NCI-H748 (cell line): ENCODE measurements at regions not wholly inside any gene's neighbourhood (a gene's known extent, or its start where the extent isn't known, plus 50 kb on each side); places are given as distances from the start of the nearest gene placed in this dataset.
"Not testable (repeated sequence)": the region's sequence is repeated elsewhere in the genome, so short reads cannot be mapped to it uniquely, and the experiment has no call there.

Source experiments
- DNase-seq: peaks from one replicate; lab custom pipeline; 2025; ENCODE audit not compliant: unreplicated experiment; lab: John Stamatoyannopoulos, UW

DNA sequence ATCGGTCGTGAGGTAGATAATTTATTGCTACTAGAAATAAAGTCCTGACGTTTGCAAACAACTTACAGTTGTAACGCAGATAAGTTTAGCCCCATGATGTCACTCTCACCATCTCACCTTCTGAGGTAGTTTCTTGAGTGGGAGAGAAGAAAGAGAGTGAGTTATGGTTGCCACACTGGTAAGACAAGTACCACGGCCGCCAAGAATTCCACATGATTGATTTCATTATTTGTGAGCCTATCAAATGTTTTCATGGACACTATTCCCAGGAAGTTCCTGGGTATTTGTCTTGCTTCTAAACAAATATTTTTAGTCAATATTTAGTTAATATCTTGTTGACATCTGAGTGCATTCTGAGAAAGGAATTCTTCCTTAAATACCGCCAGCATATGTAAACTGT lies 339.4 kb upstream of the KIAA1217 start:
- no peak for DNase-seq

DNA sequence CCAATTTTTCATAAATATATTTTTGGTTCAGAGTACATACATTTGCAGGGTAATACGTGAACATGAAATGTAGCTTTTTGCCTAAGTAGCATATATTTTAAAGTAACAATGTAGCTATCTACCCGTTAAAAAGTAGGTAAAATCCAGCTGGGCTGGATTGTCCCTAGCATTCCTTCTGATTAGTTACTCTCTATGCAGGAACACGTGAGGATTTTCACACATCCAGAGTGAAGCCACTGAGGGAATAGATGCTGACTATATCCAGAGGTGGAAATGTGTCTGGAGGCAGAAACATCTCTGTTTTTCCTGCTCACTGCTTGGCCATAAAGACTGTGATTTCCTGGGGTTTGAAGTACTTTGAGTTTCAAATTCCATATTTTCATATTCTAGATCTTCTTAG lies 338.9 kb upstream of the KIAA1217 start:
- DNase-seq, result no peak

DNA sequence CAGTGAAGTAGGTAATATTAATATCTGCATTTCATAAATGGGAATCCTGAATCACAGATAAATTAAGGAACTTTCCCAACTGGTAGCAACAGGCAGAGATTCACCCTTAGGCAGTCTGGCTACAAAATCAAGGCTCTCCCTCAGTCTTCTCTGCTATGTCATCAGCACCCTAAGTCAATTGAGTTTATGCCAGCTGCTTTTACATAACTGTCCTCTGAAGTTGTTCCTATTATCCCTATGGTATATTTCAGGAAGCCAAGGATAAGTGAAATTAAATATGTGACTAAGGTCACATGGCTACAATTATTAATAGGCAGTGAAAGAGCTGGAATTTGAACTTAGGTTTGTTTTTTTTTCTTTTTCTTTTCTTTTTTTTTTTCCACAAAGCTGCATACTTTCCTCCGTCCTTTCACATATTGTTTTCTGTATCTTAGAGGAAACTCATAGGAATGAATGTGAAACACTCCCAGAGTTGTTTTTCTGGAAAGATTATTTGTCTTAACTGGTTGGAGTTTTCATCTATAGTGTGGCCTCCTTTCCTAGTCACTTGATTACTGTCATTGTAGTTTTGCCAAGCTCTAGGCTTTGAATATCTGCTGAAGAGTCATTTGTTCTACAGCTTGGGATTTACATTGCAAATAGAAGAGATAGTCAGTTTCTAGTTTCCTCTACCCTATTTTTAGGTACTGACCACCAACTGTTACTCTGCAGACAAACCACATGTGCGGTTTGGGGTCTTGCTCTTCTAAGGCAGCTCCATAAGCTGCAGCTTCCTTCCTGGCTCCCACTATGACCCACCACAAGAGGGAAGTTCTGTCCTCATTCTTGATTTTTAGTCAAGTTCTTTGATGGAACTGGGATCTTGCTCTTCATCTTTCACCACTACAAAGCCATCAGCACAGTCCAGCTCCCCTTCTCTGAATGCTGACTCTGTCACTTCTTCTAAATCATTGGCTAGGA lies 338.0 kb upstream of the KIAA1217 start:
- DNase-seq, result no peak

DNA sequence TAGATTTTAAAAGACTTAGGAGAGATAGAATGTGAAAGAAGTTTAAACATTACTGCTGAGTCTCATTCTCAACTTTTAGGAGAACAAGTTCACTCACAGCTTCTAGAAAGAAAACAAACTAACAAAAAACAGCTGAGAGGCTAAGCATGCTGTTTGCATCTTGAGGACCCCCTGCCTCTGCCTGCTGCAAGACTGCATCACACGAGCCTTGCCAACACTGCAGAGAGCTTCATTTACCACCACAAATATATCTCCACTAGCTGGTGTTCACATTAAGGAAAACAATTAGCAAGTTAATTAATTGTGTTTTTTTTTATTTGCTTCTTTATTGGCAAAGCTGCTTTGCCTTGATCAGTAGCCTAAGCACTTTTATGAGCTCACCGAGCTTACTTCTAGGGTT lies 336.6 kb upstream of the KIAA1217 start:
- DNase-seq, result no peak

DNA sequence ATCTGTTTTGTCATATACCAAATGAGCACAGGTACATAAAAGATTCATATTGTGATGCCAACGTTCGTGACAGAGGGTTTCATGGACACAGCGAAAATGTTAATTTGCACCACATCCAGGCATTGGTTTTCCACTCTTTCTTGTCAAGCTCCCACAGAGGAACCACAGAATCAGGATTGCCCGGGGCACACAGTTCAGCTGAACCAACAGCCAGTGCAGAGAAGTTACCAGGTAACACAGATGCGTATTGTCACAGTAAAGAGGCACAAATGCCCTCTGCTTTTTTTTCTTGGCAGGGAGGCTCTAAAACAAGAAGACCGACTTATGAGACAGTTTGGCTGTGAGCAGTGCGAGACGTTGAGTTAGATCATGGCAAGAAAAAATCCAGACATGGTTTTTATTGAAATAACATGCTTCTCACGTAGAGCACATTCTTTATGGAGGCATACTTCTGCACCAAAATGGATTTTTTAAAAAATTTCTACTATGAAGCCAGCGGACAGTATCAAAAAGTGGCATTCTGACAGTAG lies 331.1 kb upstream of the KIAA1217 start:
- DNase-seq, result no peak

DNA sequence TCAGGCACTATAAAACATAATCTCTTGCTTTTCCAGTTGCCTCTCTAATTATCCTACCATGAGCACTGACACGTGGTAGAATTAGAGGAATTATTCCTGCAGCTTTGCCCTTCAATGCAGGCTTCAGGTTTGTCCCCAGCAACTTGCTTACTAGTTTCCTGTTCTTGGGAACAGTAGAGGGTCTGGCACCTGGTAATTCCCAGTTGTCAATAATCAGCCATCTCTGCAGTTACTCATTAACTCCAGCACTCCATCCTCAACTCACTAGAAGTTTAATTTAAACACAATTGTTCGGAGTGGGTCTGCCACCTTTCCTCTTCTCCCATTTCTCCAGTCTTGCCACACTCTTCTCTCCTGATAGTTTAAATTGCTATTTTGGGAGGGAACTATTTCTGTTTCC lies 324.3 kb upstream of the KIAA1217 start:
- no peak for DNase-seq

DNA sequence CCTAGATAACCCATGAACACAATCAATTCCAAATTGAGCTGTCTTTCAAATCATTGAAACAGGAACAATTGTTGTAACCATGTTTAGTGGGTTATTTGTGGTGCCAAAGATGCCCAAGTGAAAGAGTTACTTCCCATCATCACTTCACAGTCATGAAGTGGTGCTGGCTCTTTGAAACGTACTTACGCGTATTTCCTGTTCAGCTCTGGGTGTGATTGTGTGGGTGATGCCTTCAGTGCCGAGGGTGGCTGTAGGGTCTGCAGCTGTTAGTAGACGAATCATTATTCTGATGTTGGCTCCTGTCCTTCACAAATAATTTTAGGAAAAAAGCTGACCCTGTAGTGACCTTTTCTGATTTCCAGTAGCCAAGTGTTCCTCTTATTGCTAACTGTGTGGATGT lies 323.1 kb upstream of the KIAA1217 start:
- DNase-seq, result no peak

DNA sequence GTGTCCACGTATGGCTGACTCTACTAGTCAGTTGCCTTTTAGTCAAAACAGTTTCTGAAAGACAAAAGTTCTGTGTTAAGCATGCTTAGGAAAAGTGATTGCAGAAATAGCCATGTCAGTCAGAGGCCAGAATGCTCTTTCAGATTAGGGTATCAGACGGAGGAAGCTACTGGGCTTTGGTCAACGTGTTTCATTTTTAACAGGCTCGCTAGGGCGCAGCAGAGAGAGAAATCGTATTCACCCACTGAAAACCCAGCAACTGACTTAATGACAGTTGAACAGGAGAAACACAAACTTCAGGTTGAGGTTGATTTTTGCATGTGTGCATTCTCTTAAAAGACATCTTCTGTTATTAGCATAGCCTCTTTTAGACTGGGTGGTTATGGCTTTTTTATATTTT lies 322.6 kb upstream of the KIAA1217 start:
- no peak for DNase-seq

DNA sequence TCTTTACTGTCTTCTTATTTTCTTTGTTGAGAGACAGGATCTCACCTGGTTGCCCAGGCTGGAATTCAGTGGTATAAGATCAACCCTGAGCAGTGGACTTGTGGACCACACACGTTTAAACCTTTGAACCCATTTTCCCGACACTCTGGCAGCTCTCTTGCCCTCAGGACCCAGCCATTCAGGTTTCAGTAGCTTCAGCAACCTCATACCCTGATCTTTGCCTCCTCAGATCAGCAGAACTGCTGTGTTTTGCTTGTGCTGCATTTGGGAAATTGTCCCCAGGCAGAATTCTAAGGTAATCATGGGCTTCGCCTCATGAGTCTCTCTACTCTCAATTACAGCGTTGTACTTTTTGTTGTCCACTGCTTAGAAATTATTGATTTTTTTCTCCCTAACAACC lies 317.6 kb upstream of the KIAA1217 start:
- DNase-seq, result no peak

DNA sequence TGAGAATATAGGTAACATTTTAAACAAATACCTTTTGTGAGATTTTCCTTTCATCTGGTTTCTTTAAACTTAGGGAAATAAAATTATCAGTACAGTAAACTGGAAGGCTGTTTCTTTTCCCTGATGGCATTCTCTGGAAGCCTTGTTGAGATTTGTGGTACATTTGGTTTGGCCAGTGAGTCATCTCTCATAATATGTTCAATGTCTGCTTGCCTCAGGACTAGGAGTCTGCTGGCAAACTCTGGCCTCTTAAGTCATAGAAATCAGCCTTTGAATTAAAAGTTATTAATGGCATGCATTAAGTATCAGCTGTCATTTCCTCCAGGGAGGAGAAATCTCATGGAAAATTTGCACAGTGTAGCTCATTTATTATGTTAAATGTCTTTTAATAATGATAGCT lies 316.6 kb upstream of the KIAA1217 start:
- no peak for DNase-seq

DNA sequence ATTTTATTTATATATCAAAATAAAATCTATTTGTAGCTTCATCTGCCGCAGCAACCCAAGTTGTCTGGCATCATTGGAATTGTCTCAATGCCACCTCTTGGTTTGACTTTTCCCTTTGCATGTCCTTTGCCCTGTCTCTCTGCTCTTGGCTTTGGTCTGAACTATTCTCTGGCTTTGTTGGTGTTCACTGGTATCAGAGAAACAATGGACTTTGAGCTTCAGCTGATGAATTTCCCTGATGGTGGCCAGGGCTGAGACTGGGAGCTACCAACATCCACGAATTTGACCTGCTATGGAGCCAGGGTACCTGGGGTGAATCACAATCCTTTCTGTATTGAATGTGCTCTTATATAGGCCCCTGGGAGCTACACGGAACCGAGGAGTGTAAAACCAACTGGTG lies 311.7 kb upstream of the KIAA1217 start:
- no peak for DNase-seq

DNA sequence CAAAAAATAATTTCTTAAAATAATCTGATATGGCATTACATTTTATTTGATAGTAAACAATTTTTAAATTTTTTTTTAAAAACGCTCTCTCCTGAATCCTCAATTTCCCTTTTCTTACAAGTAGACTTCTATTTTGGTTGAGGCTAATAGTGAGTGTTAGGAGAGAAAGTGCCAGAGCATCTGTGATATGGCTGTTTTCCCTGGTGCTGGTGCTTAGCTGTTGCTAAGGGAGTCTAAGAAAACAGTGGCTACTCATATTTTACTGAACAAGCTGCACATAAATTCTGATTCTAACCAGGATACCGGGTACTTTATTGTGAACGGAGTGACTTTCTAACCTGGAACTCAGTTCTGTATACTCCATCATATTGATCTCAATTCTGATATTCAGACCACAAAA lies 311.1 kb upstream of the KIAA1217 start:
- DNase-seq, result no peak

DNA sequence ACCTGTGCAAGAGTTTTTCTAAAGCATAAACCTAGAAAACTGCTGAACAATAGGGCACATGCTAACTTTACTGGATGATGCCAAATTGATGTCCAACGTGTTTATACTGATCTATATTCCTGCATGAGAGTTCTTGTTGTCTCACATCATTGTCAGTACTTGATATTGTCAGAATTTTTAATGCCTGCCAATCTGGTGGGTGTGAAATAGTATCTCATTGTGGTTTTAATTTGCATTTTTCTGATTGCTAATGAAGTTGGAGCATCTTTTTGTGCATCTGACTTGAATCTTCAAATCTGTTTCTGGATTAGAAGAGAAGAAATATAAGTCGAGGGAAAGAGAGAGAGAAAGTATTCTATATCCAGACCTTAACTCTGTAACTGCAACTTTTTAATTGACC lies 309.8 kb upstream of the KIAA1217 start:
- DNase-seq, result no peak

DNA sequence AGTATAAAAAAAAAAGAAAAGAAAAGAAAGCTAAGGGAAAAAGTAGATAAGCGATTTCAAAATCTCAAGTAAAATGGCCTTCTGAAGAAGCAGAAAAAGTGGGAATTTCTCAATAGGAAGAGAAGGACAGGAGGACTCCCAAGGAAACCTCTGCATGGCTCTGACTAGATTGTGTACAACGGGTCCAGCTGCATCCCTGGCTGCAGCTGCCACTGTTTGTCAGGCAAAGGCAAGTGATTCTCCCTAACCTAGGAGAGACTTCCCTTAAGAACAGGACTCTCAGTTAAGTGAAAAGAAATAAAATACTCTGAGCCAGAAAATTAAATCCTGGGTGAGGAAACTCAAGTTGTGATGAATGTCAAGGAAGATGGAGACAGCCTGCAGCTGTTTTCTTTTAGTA lies 298.6 kb upstream of the KIAA1217 start:
- no peak for DNase-seq

DNA sequence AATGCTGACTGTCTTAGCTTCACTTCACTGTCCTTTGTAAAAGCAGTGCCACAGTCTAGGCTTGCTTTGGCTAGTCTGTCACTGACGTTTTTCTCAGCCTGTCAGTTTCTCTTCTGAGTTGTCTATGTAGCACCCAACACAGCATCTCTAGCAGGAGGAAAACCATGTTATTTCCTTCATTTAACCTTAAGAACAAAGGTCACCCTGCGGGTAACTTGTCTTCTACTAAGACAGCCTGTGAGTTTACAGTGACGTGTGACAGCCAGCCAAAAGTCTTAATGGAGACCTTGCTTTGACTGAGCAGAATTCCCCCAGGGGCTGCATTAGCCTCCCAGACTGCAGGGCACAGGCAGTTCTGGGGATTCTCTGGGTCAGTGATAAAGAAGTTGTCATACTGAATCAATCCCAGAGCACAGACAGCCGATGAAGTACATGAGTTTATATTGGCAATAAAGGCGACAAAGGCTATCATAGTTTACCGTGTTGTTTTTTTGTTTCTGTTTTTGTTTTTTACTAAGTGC lies 296.0 kb upstream of the KIAA1217 start:
- no peak for DNase-seq

DNA sequence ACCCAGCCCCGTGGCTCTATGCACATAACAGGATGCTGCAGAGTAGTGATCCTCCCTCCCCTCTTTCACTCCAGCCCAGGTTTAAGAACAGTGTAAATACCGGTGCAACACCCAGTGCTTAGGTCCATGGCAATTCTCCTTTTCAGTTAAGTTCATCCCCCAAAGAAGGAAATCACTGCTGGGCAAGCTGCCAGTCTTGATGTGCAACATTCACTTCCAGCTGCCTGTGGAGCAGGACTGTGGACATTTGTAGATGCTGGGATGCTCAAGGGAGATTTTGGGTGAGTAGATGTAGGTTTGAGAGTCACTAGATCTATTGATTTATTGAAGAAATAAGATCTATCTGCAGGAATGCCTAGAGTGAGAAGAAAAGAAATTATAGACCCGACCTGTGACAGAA lies 294.3 kb upstream of the KIAA1217 start:
- DNase-seq, result no peak

DNA sequence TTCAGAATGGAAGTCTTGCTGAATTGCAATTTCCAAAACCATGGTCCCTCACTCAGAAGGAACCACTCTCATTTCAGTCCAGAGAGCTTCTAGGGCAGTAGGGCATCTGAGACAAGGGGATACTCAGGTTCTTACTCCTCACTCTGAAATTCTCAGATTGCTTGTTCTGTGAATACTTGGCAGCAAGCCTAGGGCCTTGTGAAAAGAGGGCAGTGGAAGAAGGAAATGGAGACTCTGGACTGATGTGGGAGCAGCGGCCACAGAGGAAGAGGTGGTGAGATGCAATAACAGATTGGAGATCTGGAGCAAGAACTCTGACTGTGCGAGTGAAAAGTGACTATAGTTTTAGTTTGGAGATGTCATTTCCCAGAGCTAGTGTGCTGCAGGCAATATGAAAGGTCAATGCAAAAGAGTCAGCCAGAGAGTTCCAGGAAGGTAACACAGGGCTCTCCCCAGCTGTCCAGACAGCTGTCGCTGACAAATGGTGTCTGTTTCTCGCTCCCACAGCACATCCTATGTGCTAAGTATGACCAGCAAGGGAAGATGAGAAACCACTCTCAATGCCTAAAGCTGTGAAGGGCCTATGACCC lies 291.6 kb upstream of the KIAA1217 start:
- DNase-seq, result no peak

DNA sequence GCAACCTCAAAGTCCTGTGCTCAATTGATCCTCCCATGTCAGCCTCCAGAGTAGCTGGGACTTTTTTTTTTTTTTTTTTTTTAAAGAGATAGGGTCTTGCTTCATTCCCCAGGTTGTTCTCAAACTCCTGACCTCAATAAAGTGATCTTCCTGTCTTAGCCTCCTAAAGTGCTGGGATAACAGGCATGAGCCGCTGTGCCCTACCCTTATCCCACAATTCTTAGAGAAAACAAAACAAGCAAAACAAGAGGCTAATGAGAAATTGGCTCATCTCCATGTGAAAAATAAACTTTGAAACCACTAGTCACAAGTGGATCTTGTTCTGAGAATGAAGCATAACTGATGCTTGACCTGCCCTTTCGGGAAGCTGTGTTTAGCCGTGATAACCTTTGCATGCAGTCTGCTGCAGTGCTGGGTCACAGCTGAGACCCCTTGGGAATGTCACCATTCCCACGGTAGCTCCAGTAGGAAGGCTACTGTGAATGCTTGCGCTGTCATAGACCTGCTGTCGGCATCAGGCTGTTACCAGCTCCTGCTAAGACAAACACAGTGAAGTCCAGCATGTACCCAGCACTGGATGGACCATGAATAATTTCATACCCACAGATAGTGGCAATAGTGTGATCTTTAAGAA lies 290.7 kb upstream of the KIAA1217 start:
- DNase-seq, result no peak

DNA sequence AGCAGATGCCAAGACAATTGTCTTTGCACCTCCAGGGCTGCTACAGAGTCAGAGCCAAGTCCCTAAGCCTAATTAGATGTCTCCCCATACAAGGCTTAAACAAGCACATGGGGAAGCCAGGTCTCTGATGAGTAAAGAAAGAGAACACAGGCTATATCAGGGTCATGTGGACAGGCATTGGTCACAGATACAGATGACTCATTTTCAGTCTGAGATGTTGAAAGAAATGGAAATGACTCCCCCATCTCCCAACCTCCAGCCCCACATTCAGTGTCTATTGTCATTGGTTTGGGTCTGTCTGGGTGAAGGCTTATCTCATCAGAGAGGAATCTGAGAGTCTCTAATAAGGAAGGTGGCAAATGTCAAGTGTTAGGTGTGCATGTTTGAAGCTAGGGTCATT lies 290.1 kb upstream of the KIAA1217 start:
- DNase-seq, result no peak

DNA sequence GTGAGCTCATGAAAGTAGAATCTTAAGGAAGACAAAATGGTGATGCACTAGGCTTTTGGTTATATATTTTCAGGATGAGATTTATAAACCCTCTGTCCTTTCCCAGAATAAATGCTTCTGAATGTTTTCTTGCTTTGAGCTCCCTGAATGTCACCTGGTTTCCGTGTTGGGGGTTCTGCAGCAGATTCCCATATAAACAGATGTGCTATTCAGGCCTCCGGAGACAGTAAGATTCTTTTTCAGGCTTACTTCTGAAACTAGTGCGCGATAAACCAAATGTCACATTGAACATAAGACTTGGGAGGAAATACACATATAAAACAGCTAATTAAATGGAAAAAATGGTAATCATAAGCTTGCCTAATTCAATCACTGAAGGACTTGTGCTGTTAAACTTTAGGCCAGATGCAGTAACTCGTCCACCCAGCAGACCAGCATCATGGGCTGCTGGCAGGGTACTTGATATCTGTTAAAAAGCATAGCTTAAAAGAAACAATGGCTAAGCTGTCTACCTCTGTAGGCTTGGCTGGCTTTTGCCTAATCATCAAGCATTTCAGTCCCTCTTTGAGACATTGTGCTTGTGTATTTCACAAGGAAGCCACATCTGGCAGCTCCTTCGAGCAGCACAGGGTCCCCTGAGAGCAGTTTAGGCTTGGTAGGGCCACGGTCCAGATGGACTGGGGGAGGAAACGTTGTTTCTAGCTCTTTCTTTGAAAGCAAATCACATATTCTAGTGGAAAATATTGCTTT lies 281.2 kb upstream of the KIAA1217 start:
- no peak for DNase-seq

DNA sequence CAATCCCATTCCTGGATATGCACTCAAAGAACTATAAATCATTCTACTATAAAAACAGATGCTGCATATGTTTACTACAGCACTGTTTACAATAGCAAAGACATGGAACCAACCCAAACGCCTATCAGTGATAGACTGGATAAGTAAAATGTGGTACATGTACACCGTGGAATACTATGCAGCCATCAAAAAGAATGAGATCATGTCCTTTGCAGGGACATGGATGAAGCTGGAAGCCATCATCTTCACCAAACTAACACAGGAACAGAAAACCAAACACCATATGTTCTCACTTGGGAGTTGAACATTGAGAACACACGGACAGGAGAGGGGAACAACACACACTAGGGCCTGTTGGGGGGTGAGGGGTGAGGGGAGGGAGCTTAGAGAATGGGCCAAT lies 274.9 kb upstream of the KIAA1217 start:
- DNase-seq, result not testable (repeated sequence)
